Testis (tissue), 2 donors: ENCODE measurements at regions not wholly inside any gene's neighbourhood (a gene's known extent, or its start where the extent isn't known, plus 50 kb on each side); places are given as distances from the start of the nearest gene placed in this dataset.

Experiments used
- POLR2A ChIP-seq: fragments of 450-650 bp; IDR thresholded peaks from one replicate; pipeline ENCODE4 v1.6.1; 2017; ENCODE audit warnings: antibody characterized with exemption, mild to moderate bottlenecking, moderate library complexity
- TF ChIP-seq, protein P1 (sequence below), 3 experiments: fragments of 450-650 bp in 2 of 3; fragments of 200-600 bp in 1 of 3; sonication (generic) in 1 of 3; IDR thresholded peaks; one replicate each; pipeline ENCODE4 v1.5.1; 2016 to 2019; ENCODE audit warnings: antibody characterized with exemption in 3 of 3, mild to moderate bottlenecking in 2 of 3, moderate library complexity in 1 of 3

DNA sequence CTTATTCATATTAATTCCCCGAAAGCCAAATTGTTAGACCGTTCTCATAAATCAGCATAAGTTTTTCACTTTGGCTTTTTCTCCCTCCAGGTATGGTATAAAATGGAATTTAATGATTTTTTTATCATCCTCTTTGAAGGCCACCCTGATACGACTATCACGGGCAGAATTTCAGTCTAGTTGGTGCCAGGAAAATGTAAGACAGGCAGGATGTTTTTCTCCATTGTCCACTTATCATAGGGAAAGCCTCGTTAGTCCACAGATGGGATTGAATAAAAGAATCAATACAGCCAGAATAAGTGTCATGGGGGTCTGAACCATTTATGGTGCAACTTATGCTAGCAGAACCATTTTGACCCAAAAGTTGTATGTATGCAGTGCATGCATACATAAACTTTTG, 566.0 kb upstream of the ARGLU1 start:
- TF ChIP-seq, protein P1, sequence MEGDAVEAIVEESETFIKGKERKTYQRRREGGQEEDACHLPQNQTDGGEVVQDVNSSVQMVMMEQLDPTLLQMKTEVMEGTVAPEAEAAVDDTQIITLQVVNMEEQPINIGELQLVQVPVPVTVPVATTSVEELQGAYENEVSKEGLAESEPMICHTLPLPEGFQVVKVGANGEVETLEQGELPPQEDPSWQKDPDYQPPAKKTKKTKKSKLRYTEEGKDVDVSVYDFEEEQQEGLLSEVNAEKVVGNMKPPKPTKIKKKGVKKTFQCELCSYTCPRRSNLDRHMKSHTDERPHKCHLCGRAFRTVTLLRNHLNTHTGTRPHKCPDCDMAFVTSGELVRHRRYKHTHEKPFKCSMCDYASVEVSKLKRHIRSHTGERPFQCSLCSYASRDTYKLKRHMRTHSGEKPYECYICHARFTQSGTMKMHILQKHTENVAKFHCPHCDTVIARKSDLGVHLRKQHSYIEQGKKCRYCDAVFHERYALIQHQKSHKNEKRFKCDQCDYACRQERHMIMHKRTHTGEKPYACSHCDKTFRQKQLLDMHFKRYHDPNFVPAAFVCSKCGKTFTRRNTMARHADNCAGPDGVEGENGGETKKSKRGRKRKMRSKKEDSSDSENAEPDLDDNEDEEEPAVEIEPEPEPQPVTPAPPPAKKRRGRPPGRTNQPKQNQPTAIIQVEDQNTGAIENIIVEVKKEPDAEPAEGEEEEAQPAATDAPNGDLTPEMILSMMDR (IDR thresholded peaks at IDR 0.05) = no peak
- no peak for TF ChIP-seq POLR2A
